Ovary (tissue), 3 donors: ENCODE measurements at regions not wholly inside any gene's neighbourhood (a gene's known extent, or its start where the extent isn't known, plus 50 kb on each side); places are given as distances from the start of the nearest gene placed in this dataset.

Source experiments
- CTCF ChIP-seq, 3 donors: fragments of 450-650 bp in 2 of 3; fragments of 200-600 bp in 1 of 3; IDR thresholded peaks; one replicate each; pipeline versions ENCODE4 v1.5.1 to v1.8.0; 2016 to 2022; ENCODE audit warnings: antibody characterized with exemption in 3 of 3, mild to moderate bottlenecking in 1 of 3
- EP300 ChIP-seq: sonication (generic); formaldehyde crosslinking; IDR thresholded peaks from one replicate; pipeline ENCODE4 v1.6.1; 2017; ENCODE audit warnings: antibody characterized with exemption
- POLR2A ChIP-seq: fragments of 450-650 bp; IDR thresholded peaks from one replicate; pipeline ENCODE4 v1.6.1; 2017; ENCODE audit warnings: antibody characterized with exemption, mild to moderate bottlenecking, moderate library complexity
- donor health status: DM: no; HTN: no; CAD: no.

- no peak for TF ChIP-seq CTCF (IDR thresholded peaks at IDR 0.05)
- TF ChIP-seq POLR2A = no peak
- no peak for TF ChIP-seq EP300
Observed at GRCh38 chr2:7916670-7917069, 765.2 kb upstream of the ID2 start.
